ENCODE measurements at regions not wholly inside any gene's neighbourhood (a gene's known extent, or its start where the extent isn't known, plus 50 kb on each side); places are given as distances from the start of the nearest gene placed in this dataset.

DNA sequence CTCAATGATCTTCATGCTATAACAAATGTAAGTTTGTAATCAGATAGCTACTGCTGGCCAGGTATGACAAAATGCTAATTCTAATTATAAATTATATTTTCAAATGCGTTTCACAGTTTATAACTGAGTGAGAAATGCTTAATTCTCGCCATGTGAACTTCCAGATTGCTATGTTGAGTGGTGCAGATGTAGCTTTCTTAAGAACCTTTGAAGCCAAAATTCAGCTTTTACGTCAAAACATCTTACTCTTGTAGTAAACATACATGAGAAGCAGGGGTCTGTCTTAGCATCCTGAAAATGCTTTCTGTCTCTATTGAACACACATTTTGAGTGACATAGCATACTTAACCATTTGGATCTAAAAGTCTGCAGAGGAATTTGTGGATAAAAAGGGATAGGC lies 176.5 kb upstream of the PRICKLE1 start:
- H3K36me3 ChIP-seq (ENCODE audit: insufficient read depth, low read length): no peaks in the 10 kb centered on the region
- no peak for TF ChIP-seq EZH2phosphoT487 (IDR thresholded peaks at IDR 0.05; ENCODE audit: borderline replicate concordance)
- TF ChIP-seq, protein P1, sequence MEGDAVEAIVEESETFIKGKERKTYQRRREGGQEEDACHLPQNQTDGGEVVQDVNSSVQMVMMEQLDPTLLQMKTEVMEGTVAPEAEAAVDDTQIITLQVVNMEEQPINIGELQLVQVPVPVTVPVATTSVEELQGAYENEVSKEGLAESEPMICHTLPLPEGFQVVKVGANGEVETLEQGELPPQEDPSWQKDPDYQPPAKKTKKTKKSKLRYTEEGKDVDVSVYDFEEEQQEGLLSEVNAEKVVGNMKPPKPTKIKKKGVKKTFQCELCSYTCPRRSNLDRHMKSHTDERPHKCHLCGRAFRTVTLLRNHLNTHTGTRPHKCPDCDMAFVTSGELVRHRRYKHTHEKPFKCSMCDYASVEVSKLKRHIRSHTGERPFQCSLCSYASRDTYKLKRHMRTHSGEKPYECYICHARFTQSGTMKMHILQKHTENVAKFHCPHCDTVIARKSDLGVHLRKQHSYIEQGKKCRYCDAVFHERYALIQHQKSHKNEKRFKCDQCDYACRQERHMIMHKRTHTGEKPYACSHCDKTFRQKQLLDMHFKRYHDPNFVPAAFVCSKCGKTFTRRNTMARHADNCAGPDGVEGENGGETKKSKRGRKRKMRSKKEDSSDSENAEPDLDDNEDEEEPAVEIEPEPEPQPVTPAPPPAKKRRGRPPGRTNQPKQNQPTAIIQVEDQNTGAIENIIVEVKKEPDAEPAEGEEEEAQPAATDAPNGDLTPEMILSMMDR (conservative IDR thresholded peaks at IDR 0.05; ENCODE audit: low read length): no peak
- H3K4me2 ChIP-seq (ENCODE audit: low read depth, low read length, poor library complexity, severe bottlenecking): no peak overlapping the region
- H3K9ac ChIP-seq (ENCODE audit: low read depth, low read length, poor library complexity, severe bottlenecking): no peak overlapping the region
- H3K79me2 ChIP-seq (ENCODE audit: insufficient read depth, low read length): no peaks in the 10 kb centered on the region
- H3K9me2 ChIP-seq (replicated peaks; ENCODE audit: low read depth, low read length): no peaks in the 10 kb centered on the region
- no peaks in the 10 kb centered on the region for H3K9me3 ChIP-seq (ENCODE audit: insufficient read depth, low read depth, low read length)
- no peaks in the 10 kb centered on the region for H3K27me3 ChIP-seq (ENCODE audit: insufficient read depth, low read length, poor library complexity, severe bottlenecking)
- no peaks in the 10 kb centered on the region for H4K20me1 ChIP-seq (ENCODE audit: insufficient read depth, low read length, poor library complexity, severe bottlenecking)
- H3K4me1 ChIP-seq (ENCODE audit: insufficient read depth, low read length, poor library complexity, severe bottlenecking): no peaks in the 10 kb centered on the region
- H3K4me3 ChIP-seq (ENCODE audit: low read length, poor library complexity, severe bottlenecking): no peak overlapping the region
- H2AFZ ChIP-seq (ENCODE audit: low read length): no peak overlapping the region
- no peaks in the 10 kb centered on the region for H3F3A ChIP-seq (ENCODE audit: low read depth)

DNA sequence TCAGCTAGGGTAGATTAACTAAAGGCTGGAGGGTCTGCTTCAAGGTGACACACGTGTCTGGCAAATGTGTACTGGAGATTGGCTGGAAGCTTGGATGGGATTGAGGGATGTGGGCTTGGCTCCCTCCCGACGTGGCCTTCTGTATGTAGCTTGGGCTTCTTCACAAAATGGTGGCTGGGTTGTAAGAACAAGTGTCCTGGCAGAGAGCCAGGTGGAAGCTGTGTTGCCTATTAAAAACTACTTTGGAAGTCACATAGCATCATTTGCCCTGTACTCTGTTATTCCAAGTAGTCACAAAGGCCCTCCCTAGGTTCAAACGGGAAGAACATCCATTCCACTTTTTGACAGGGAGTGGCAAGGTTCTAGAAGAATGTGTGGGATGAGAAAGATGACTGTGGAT lies 174.1 kb upstream of the PRICKLE1 start:
- Histone ChIP-seq H3K4me3 (ENCODE audit: low read length, poor library complexity, severe bottlenecking) (no peak overlapping the region), H3K9me3 (ENCODE audit: insufficient read depth, low read depth, low read length) (no peaks in the 10 kb centered on the region), H3K4me1 (ENCODE audit: insufficient read depth, low read length, poor library complexity, severe bottlenecking) (no peaks in the 10 kb centered on the region), H3K36me3 (ENCODE audit: insufficient read depth, low read length) (no peaks in the 10 kb centered on the region), H3K27me3 (ENCODE audit: insufficient read depth, low read length, poor library complexity, severe bottlenecking) (no peaks in the 10 kb centered on the region), H3K79me2 (ENCODE audit: insufficient read depth, low read length) (no peaks in the 10 kb centered on the region), H3K9ac (ENCODE audit: low read depth, low read length, poor library complexity, severe bottlenecking) (no peak overlapping the region), H4K20me1 (ENCODE audit: insufficient read depth, low read length, poor library complexity, severe bottlenecking) (no peaks in the 10 kb centered on the region), H3K9me2 (replicated peaks; ENCODE audit: low read depth, low read length) (no peaks in the 10 kb centered on the region), H3F3A (ENCODE audit: low read depth) (no peaks in the 10 kb centered on the region), H2AFZ (ENCODE audit: low read length) (no peak overlapping the region), H3K4me2 (ENCODE audit: low read depth, low read length, poor library complexity, severe bottlenecking) (no peak overlapping the region)
- TF ChIP-seq, protein P1 (conservative IDR thresholded peaks at IDR 0.05; ENCODE audit: low read length): no peak
- TF ChIP-seq EZH2phosphoT487 (IDR thresholded peaks at IDR 0.05; ENCODE audit: borderline replicate concordance): no peak

DNA sequence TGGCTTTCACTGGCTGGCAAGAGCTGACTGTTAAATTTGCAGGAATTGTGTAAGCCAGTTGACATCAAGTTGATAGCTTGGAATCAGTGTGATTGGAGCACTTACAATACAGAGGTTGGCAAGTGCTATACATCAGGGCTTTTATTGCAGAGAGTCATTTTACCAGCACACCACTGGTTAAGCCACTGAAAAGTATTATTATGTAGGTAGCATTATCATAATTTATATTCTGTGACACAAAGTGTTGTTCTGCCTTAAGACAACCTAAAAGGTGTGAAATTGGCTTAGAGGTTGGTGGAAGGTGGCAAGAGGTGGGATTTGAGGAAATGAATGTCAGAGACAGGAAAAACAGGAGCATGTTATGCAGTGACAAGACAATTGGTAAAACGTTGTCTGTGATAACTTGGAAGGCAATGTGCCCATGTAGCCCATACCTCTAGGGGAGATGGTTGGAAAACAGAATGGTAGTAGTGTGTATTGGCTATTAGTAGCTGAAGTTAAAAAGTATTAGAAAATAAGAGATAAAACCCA lies 172.9 kb upstream of the PRICKLE1 start:
- Histone ChIP-seq H3K9me3 (ENCODE audit: insufficient read depth, low read depth, low read length) (no peaks in the 10 kb centered on the region), H3K4me1 (ENCODE audit: insufficient read depth, low read length, poor library complexity, severe bottlenecking) (no peaks in the 10 kb centered on the region), H3K27me3 (ENCODE audit: insufficient read depth, low read length, poor library complexity, severe bottlenecking) (no peaks in the 10 kb centered on the region), H2AFZ (ENCODE audit: low read length) (no peak overlapping the region), H3K9me2 (replicated peaks; ENCODE audit: low read depth, low read length) (no peaks in the 10 kb centered on the region), H3K9ac (ENCODE audit: low read depth, low read length, poor library complexity, severe bottlenecking) (no peak overlapping the region), H3K79me2 (ENCODE audit: insufficient read depth, low read length) (no peaks in the 10 kb centered on the region), H3K36me3 (ENCODE audit: insufficient read depth, low read length) (no peaks in the 10 kb centered on the region), H3K4me2 (ENCODE audit: low read depth, low read length, poor library complexity, severe bottlenecking) (no peak overlapping the region), H3K4me3 (ENCODE audit: low read length, poor library complexity, severe bottlenecking) (no peak overlapping the region), H3F3A (ENCODE audit: low read depth) (no peaks in the 10 kb centered on the region), H4K20me1 (ENCODE audit: insufficient read depth, low read length, poor library complexity, severe bottlenecking) (no peaks in the 10 kb centered on the region)
- no peak for TF ChIP-seq EZH2phosphoT487 (IDR thresholded peaks at IDR 0.05; ENCODE audit: borderline replicate concordance)
- TF ChIP-seq, protein P1 (conservative IDR thresholded peaks at IDR 0.05; ENCODE audit: low read length): no peak
